ENCODE measurements at regions not wholly inside any gene's neighbourhood (a gene's known extent, or its start where the extent isn't known, plus 50 kb on each side); places are given as distances from the start of the nearest gene placed in this dataset.

DNA sequence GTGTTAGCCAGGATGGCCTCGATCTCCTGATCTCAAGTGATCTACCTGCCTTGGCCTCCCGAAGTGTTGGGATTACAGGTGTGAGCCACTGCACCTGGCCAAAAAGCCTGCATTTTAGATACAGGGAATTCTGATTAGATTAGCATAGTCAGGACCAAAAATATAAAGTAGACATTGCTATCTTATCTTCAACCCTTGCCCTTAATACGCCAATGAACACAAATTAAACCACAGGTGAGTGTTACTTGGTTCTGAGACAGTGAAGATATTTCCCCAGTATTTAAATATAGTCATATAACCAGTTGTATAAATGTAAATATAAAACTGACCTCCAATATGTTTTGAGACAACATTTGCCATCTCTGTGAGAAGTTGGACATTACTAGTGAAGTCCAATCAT is 52.1 kb upstream of the STK24 start:
- H3K4me1 Mint-ChIP-seq, result peaks cover 7% of the 10 kb centered on the region
- DNase-seq (ENCODE audit: low spot score), result no peak
- no peak overlapping the region for H3K27ac Mint-ChIP-seq
- Histone ChIP-seq H3K79me2 (replicated peaks; ENCODE audit: insufficient read depth) (no peaks in the 10 kb centered on the region), H4K20me1 (replicated peaks; ENCODE audit: insufficient read depth) (no peaks in the 10 kb centered on the region), H3F3A (replicated peaks; ENCODE audit: low read depth) (no peaks in the 10 kb centered on the region), H3K36me3 (ENCODE audit: insufficient read depth) (no peaks in the 10 kb centered on the region), H2AFZ (no peak overlapping the region), H3K4me2 (no peak overlapping the region), H3K4me1 (ENCODE audit: insufficient read depth) (no peaks in the 10 kb centered on the region), H3K27ac (ENCODE audit: low read depth) (no peak overlapping the region; the same call in 1 of the 2 replicates), H3K27me3 (ENCODE audit: insufficient read depth) (no peaks in the 10 kb centered on the region), H3K4me3 (no peak overlapping the region), H3K9me2 (ENCODE audit: insufficient read depth) (no peaks in the 10 kb centered on the region)
- no peak for TF ChIP-seq STAT1 (IDR thresholded peaks at IDR 0.05; ENCODE audit: unreplicated experiment)
- no peak for TF ChIP-seq ZNF331 (CRISPR knock-in tag; IDR thresholded peaks at IDR 0.05; ENCODE audit: low read depth)
- no peak for TF ChIP-seq CREB1 (CRISPR knock-in tag; IDR thresholded peaks at IDR 0.05; ENCODE audit: low read depth)
- TF ChIP-seq, protein P1, sequence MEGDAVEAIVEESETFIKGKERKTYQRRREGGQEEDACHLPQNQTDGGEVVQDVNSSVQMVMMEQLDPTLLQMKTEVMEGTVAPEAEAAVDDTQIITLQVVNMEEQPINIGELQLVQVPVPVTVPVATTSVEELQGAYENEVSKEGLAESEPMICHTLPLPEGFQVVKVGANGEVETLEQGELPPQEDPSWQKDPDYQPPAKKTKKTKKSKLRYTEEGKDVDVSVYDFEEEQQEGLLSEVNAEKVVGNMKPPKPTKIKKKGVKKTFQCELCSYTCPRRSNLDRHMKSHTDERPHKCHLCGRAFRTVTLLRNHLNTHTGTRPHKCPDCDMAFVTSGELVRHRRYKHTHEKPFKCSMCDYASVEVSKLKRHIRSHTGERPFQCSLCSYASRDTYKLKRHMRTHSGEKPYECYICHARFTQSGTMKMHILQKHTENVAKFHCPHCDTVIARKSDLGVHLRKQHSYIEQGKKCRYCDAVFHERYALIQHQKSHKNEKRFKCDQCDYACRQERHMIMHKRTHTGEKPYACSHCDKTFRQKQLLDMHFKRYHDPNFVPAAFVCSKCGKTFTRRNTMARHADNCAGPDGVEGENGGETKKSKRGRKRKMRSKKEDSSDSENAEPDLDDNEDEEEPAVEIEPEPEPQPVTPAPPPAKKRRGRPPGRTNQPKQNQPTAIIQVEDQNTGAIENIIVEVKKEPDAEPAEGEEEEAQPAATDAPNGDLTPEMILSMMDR (conservative IDR thresholded peaks at IDR 0.05; ENCODE audit: low read depth in 2 of 2), result no peak
- no peak for TF ChIP-seq POLR2AphosphoS5 (IDR thresholded peaks at IDR 0.05; ENCODE audit: low read depth)
- TF ChIP-seq, protein P2, sequence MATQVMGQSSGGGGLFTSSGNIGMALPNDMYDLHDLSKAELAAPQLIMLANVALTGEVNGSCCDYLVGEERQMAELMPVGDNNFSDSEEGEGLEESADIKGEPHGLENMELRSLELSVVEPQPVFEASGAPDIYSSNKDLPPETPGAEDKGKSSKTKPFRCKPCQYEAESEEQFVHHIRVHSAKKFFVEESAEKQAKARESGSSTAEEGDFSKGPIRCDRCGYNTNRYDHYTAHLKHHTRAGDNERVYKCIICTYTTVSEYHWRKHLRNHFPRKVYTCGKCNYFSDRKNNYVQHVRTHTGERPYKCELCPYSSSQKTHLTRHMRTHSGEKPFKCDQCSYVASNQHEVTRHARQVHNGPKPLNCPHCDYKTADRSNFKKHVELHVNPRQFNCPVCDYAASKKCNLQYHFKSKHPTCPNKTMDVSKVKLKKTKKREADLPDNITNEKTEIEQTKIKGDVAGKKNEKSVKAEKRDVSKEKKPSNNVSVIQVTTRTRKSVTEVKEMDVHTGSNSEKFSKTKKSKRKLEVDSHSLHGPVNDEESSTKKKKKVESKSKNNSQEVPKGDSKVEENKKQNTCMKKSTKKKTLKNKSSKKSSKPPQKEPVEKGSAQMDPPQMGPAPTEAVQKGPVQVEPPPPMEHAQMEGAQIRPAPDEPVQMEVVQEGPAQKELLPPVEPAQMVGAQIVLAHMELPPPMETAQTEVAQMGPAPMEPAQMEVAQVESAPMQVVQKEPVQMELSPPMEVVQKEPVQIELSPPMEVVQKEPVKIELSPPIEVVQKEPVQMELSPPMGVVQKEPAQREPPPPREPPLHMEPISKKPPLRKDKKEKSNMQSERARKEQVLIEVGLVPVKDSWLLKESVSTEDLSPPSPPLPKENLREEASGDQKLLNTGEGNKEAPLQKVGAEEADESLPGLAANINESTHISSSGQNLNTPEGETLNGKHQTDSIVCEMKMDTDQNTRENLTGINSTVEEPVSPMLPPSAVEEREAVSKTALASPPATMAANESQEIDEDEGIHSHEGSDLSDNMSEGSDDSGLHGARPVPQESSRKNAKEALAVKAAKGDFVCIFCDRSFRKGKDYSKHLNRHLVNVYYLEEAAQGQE (IDR thresholded peaks at IDR 0.05; ENCODE audit: unreplicated experiment), result no peak
- no peak for TF ChIP-seq ZNF114 (CRISPR knock-in tag; IDR thresholded peaks at IDR 0.05)
- no peak for TF ChIP-seq NANOG (IDR thresholded peaks at IDR 0.05; ENCODE audit: borderline replicate concordance)
- no peak for TF ChIP-seq JUNB (IDR thresholded peaks at IDR 0.05; ENCODE audit: unreplicated experiment)
- TF ChIP-seq EZH2phosphoT487 (IDR thresholded peaks at IDR 0.05; ENCODE audit: unreplicated experiment), result no peak
- TF ChIP-seq, protein P3, sequence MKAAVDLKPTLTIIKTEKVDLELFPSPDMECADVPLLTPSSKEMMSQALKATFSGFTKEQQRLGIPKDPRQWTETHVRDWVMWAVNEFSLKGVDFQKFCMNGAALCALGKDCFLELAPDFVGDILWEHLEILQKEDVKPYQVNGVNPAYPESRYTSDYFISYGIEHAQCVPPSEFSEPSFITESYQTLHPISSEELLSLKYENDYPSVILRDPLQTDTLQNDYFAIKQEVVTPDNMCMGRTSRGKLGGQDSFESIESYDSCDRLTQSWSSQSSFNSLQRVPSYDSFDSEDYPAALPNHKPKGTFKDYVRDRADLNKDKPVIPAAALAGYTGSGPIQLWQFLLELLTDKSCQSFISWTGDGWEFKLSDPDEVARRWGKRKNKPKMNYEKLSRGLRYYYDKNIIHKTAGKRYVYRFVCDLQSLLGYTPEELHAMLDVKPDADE (IDR thresholded peaks at IDR 0.05), result no peak
- TF ChIP-seq, protein P4, sequence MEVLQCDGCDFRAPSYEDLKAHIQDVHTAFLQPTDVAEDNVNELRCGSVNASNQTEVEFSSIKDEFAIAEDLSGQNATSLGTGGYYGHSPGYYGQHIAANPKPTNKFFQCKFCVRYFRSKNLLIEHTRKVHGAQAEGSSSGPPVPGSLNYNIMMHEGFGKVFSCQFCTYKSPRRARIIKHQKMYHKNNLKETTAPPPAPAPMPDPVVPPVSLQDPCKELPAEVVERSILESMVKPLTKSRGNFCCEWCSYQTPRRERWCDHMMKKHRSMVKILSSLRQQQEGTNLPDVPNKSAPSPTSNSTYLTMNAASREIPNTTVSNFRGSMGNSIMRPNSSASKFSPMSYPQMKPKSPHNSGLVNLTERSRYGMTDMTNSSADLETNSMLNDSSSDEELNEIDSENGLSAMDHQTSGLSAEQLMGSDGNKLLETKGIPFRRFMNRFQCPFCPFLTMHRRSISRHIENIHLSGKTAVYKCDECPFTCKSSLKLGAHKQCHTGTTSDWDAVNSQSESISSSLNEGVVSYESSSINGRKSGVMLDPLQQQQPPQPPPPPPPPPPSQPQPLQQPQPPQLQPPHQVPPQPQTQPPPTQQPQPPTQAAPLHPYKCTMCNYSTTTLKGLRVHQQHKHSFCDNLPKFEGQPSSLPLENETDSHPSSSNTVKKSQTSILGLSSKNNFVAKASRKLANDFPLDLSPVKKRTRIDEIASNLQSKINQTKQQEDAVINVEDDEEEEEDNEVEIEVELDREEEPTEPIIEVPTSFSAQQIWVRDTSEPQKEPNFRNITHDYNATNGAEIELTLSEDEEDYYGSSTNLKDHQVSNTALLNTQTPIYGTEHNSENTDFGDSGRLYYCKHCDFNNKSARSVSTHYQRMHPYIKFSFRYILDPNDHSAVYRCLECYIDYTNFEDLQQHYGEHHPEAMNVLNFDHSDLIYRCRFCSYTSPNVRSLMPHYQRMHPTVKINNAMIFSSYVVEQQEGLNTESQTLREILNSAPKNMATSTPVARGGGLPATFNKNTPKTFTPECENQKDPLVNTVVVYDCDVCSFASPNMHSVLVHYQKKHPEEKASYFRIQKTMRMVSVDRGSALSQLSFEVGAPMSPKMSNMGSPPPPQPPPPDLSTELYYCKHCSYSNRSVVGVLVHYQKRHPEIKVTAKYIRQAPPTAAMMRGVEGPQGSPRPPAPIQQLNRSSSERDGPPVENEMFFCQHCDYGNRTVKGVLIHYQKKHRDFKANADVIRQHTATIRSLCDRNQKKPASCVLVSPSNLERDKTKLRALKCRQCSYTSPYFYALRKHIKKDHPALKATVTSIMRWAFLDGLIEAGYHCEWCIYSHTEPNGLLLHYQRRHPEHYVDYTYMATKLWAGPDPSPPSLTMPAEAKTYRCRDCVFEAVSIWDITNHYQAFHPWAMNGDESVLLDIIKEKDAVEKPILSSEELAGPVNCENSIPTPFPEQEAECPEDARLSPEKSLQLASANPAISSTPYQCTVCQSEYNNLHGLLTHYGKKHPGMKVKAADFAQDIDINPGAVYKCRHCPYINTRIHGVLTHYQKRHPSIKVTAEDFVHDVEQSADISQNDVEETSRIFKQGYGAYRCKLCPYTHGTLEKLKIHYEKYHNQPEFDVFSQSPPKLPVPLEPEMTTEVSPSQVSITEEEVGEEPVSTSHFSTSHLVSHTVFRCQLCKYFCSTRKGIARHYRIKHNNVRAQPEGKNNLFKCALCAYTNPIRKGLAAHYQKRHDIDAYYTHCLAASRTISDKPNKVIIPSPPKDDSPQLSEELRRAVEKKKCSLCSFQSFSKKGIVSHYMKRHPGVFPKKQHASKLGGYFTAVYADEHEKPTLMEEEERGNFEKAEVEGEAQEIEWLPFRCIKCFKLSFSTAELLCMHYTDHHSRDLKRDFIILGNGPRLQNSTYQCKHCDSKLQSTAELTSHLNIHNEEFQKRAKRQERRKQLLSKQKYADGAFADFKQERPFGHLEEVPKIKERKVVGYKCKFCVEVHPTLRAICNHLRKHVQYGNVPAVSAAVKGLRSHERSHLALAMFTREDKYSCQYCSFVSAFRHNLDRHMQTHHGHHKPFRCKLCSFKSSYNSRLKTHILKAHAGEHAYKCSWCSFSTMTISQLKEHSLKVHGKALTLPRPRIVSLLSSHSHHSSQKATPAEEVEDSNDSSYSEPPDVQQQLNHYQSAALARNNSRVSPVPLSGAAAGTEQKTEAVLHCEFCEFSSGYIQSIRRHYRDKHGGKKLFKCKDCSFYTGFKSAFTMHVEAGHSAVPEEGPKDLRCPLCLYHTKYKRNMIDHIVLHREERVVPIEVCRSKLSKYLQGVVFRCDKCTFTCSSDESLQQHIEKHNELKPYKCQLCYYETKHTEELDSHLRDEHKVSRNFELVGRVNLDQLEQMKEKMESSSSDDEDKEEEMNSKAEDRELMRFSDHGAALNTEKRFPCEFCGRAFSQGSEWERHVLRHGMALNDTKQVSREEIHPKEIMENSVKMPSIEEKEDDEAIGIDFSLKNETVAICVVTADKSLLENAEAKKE (CRISPR knock-in tag; IDR thresholded peaks at IDR 0.05), result no peak
- TF ChIP-seq EZH2 (IDR thresholded peaks at IDR 0.05; ENCODE audit: low read depth, unreplicated experiment), result no peak
- no peak overlapping the region for H3K4me3 Mint-ChIP-seq
- H3K9me3 Mint-ChIP-seq, result no peaks in the 10 kb centered on the region
- no peak for ATAC-seq
- H3K27me3 Mint-ChIP-seq (ENCODE audit: insufficient read depth, low read depth, poor library complexity), result peaks cover 10% of the 10 kb centered on the region
- H3K36me3 Mint-ChIP-seq (ENCODE audit: low read depth), result no peaks in the 10 kb centered on the region

Data from GM23338 (cell line).